ENCODE measurements at regions not wholly inside any gene's neighbourhood (a gene's known extent, or its start where the extent isn't known, plus 50 kb on each side); places are given as distances from the start of the nearest gene placed in this dataset.

DNA sequence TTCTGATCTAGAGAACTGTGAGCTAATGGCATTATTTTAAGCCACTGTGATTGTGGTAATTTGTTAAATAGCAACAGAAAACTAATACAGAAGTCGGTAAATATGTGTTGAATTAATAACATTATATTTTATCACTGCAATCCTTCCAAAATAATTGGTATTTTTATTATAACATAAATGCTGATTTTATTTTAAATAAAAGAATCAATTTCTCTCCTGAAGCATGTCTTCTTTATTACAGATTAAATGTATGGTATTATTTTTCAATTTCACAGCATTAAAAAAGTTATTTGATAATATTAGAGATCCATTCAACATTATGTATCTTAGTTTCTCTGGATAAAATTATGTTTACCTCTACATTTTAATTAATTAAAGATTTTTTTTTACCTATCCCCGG lies 165.5 kb upstream of the EDIL3 start:
- H3K4me3 ChIP-seq = no peak overlapping the region
- no peaks in the 10 kb centered on the region for H3K9me3 ChIP-seq
- H3K27ac ChIP-seq = no peak overlapping the region
- DNase-seq = no peak
- H3K27me3 ChIP-seq = no peaks in the 10 kb centered on the region
- intact Hi-C loops (cut with DNase I) = no loop called here
- no peaks in the 10 kb centered on the region for H3K4me1 ChIP-seq
- WGBS (ENCODE audit: insufficient coverage, low coverage, low lambda C conversion rate, missing lambda C conversion rate) = 60% methylated on average over 2 of the region's 2 CpGs
- TF ChIP-seq, protein P1, sequence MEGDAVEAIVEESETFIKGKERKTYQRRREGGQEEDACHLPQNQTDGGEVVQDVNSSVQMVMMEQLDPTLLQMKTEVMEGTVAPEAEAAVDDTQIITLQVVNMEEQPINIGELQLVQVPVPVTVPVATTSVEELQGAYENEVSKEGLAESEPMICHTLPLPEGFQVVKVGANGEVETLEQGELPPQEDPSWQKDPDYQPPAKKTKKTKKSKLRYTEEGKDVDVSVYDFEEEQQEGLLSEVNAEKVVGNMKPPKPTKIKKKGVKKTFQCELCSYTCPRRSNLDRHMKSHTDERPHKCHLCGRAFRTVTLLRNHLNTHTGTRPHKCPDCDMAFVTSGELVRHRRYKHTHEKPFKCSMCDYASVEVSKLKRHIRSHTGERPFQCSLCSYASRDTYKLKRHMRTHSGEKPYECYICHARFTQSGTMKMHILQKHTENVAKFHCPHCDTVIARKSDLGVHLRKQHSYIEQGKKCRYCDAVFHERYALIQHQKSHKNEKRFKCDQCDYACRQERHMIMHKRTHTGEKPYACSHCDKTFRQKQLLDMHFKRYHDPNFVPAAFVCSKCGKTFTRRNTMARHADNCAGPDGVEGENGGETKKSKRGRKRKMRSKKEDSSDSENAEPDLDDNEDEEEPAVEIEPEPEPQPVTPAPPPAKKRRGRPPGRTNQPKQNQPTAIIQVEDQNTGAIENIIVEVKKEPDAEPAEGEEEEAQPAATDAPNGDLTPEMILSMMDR (IDR thresholded peaks at IDR 0.05) = no peak
- no peak for TF ChIP-seq POLR2A (IDR thresholded peaks at IDR 0.05)
- no peak for ATAC-seq
- no peaks in the 10 kb centered on the region for H3K36me3 ChIP-seq

DNA sequence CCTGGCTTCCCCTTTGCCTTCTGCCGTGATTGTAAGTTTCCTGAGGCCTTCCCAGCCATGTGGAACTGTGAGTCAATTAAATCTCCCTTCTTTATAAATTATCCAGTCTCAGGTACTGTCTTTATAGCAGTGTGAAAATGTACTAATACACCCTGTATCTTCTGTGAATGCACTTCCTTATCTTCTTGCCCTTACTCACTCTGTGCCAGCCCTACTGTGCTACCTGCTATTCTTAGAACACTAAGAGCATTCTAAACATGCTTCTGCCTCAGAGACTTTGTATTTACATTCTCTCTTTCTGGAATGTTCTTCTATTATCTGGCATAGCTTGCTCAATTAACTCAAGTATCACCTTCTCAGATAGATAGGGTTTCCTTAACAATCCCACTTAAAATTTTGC lies 164.4 kb upstream of the EDIL3 start:
- ATAC-seq (no peak), DNase-seq (no peak)
- no peaks in the 10 kb centered on the region for H3K4me1 ChIP-seq
- WGBS (ENCODE audit: insufficient coverage, low coverage, low lambda C conversion rate, missing lambda C conversion rate) = 17% methylated on average over 1 of the region's 1 CpG
- H3K27ac ChIP-seq = no peak overlapping the region
- H3K4me3 ChIP-seq = no peak overlapping the region
- H3K9me3 ChIP-seq = no peaks in the 10 kb centered on the region
- intact Hi-C loops (cut with DNase I) = no loop called here
- TF ChIP-seq, protein P1 (IDR thresholded peaks at IDR 0.05) = no peak
- TF ChIP-seq POLR2A (IDR thresholded peaks at IDR 0.05) = no peak
- no peaks in the 10 kb centered on the region for H3K27me3 ChIP-seq
- H3K36me3 ChIP-seq = no peaks in the 10 kb centered on the region

DNA sequence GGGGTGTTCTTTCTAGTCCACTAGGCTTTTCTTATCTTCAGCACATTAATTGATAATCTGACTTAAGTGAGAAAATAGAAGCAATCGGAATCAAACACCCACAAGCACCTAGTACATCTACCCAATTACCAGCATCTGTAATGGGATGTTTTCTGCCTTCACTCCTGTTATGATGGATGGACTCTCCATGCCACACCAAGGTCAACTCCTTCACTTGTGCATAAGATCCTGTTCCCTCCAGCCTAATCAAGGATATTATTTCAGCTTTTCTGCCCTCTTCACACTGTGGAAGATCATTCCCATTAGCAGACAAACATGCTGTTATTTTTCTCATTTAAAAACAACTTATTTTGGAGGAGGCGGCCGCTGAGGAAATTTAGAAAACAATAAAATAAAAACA lies 162.0 kb upstream of the EDIL3 start:
- Histone ChIP-seq H3K27ac (no peak overlapping the region), H3K36me3 (no peaks in the 10 kb centered on the region), H3K4me1 (no peaks in the 10 kb centered on the region), H3K4me3 (no peak overlapping the region), H3K9me3 (no peaks in the 10 kb centered on the region), H3K27me3 (no peaks in the 10 kb centered on the region)
- ATAC-seq = no peak
- 67% methylated on average over 3 of the region's 3 CpGs for WGBS (ENCODE audit: insufficient coverage, low coverage, low lambda C conversion rate, missing lambda C conversion rate)
- no peak for DNase-seq
- no peak for TF ChIP-seq POLR2A (IDR thresholded peaks at IDR 0.05)
- TF ChIP-seq, protein P1 (IDR thresholded peaks at IDR 0.05) = no peak
- intact Hi-C loops (cut with DNase I) = no loop called here

DNA sequence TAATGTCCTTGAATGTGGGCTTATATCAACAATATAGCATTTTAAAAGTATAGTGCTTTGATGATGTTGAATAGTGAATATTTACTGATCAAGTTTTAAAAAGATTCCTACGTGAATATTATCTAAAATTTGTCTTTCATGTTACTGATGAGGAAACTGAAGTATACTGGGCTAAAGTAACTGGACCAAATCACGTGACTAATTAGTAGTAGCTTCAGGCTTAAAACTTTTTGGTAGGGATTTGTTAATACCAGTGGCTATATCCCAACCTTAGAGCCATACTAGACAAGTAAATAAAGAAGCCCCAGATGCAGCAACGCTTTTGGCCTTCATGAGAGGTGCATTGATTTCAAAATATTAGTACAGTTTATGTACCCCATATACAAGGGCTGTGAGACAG lies 152.1 kb upstream of the EDIL3 start:
- intact Hi-C loops (cut with DNase I) = no loop called here
- H3K27me3 ChIP-seq = no peaks in the 10 kb centered on the region
- H3K27ac ChIP-seq = no peak overlapping the region
- no peak for DNase-seq
- TF ChIP-seq, protein P1 (IDR thresholded peaks at IDR 0.05) = no peak
- no peak for TF ChIP-seq POLR2A (IDR thresholded peaks at IDR 0.05)
- WGBS (ENCODE audit: insufficient coverage, low coverage, low lambda C conversion rate, missing lambda C conversion rate) = 23% methylated on average over 3 of the region's 3 CpGs
- H3K36me3 ChIP-seq = no peaks in the 10 kb centered on the region
- no peak overlapping the region for H3K4me3 ChIP-seq
- ATAC-seq = no peak
- H3K4me1 ChIP-seq = no peaks in the 10 kb centered on the region
- H3K9me3 ChIP-seq = no peaks in the 10 kb centered on the region

DNA sequence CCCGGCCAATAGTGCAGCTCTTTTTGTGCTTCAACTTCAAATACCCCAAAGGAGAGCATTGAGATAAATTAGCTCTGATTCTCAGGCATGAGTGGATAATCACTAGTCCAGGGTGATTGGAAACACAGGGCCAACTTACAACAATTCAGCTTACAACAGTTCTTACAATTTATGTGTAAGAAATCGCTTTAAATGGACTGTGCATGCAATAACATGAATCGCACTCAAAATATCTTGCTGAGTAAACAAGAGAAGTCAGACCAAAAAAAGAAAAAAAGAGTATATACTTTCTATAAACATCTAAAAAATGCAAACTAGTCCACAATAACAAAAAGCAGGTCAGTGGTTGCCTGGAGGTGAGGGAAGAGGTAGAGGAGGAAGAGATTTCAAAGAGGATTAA lies 150.6 kb upstream of the EDIL3 start:
- H3K9me3 ChIP-seq = no peaks in the 10 kb centered on the region
- ATAC-seq (no peak), DNase-seq (no peak)
- TF ChIP-seq POLR2A (IDR thresholded peaks at IDR 0.05) = no peak
- TF ChIP-seq, protein P1 (IDR thresholded peaks at IDR 0.05) = no peak
- H3K27ac ChIP-seq = no peak overlapping the region
- intact Hi-C loops (cut with DNase I) = no loop called here
- H3K4me1 ChIP-seq = no peaks in the 10 kb centered on the region
- no peaks in the 10 kb centered on the region for H3K27me3 ChIP-seq
- no peak overlapping the region for H3K4me3 ChIP-seq
- no peaks in the 10 kb centered on the region for H3K36me3 ChIP-seq
- WGBS (ENCODE audit: insufficient coverage, low coverage, low lambda C conversion rate, missing lambda C conversion rate) = 48% methylated on average over 3 of the region's 3 CpGs
